Fibroblast of skin of abdomen (primary cell): ENCODE measurements at regions not wholly inside any gene's neighbourhood (a gene's known extent, or its start where the extent isn't known, plus 50 kb on each side); places are given as distances from the start of the nearest gene placed in this dataset.

Source experiments
- DNase-seq: peaks from one replicate; pipeline ENCODE4 v3.0.0-alpha.2; 2013

DNA sequence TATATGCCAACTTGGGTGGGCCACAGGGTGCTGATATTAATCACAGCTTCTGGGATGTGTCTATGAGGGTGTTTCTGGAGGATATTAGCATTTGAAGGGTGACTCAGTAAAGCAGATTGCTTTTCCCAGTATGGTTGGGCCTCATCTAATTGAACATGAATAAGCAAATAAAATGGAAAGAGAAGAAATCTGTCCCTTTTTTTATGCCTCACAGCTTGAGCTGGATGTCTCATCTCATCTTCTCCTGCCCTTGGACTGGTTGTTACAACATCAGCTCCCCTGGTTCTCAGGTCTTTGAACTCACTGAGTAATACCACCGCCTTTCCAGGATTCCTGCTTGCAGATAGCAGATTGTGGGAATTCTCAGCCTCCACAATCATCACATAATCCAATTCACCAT, 1149.2 kb downstream of the PCDH18 start:
- peak; percentile 9 for DNase-seq

DNA sequence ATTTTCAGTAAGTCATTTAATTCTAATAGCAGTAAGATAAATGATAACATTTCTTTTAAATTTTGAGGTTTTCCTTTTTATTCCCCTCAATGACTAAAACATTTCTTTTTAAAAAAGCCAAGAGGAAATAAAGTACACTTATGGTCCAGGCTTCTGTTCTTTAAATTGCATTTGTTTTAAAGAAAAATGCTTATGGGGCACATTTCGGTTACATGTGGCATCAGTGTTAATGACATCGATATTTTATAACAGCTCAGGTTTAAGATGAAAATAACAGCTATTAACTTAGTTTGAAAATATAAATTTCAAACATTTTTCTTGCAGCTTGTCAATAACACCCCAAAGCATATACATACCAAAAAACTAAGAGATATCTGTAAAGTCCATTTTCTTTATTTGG, 1161.1 kb downstream of the PCDH18 start:
- no peak for DNase-seq

DNA sequence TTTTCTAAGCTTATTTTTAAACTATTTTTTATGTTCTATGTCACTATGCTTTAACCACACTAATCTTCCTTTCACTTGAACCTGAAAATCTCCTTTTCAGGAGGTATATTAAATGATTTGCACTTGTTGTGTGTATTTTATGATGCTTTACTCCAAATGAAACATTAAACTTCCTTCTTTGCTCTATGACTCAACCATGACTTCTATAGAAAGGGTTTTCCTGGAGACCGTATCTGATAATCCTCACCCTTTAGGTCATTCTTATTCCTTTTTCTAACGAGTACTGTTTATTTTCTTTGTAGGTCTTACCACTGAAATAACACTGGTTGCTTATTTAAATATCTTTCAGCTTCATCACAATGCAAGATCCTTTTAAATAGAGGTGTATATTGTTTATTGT, 1163.2 kb downstream of the PCDH18 start:
- DNase-seq = no peak

DNA sequence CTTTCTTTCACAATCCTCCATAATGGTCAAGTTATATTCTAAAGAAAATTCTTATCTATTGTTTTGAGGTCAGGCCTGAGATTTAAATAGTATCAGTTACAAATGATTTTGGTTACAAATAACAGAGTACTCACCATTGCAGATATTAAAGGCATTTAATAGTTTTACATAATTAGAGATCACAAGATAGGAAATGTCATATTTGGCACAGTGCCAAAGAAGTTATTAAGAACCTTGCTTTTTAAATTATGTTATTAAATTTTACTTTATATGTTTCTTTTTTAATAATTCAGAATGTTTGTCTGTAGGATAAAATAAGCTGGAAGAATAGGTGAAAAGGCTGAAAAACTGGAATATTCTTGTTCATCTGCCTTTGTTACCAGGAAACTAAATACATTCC, 1174.7 kb downstream of the PCDH18 start:
- DNase-seq = no peak

DNA sequence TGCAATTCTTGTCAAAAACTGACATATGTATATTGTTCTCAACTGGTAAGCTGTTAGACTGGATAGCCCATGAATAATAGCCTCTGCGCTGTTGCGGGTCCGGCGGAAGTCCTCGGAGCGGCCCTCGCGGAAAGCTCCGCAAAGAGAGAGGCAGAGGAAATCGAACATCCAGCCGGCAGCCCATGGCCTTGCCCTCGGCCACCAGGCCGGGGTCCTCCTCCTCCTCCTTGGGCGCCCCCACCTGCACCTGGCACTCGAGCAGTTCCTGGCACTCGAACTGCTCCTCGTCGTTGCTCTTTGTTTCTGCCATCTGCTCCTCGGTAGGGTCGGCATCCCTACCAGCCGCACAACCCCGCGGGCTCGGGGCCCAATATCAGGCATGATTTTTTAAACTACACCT, 1176.3 kb downstream of the PCDH18 start:
- DNase-seq = no peak

DNA sequence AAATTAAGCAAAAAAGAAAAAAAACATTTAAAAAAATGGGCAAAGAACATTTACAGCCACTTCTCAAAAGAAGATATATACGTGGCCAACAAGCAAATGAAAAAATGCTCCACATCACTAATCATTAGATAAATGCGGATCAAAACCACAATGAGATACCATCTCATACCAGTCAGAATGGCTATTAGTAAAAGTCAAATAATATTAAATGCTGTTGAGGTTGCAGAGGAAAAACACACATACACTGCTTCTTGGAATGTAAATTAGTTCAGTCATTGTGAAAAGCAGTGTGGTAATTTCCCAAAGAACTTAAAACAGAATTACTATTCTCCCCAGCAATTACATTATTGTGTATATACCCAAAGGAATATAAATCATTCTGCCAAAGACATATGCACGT, 1189.0 kb downstream of the PCDH18 start:
- DNase-seq = no peak

DNA sequence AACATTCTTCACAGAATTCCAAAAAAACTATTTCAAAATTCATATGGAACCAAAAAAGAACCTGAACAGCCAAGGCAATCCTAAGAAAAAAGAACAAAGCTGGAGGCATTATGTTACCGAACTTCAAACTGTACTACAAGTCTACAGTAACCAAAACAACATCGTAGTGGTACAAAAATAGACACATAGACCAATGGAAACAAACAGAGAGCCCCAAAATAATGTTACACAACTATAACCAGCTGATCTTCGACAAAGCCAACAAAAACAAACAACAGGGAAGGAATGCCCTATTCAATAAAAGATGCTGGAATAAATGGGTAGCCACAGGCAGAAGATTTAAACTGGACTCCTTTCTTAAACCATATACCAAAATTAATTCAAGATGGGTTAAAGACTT, 1189.6 kb downstream of the PCDH18 start:
- DNase-seq = no peak

DNA sequence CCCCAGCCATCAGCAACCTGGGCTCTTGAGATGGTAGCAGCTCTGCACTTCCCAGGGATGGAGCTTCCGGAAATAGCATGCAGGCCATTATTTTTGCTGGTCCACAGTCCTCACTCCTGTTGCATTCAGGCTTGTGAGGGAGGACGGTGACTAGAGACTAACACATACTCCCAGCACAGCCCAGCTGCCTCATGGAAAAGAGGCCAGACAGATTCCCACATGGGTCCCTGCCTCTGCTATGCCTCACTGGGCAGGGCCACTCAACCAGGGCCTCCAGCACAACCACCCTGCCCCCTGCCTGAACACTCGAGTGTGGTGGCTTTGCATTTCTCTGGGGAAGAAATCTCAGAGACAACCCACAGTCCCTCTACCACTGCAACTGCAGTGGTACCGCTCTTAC, 1195.1 kb downstream of the PCDH18 start:
- no peak for DNase-seq

DNA sequence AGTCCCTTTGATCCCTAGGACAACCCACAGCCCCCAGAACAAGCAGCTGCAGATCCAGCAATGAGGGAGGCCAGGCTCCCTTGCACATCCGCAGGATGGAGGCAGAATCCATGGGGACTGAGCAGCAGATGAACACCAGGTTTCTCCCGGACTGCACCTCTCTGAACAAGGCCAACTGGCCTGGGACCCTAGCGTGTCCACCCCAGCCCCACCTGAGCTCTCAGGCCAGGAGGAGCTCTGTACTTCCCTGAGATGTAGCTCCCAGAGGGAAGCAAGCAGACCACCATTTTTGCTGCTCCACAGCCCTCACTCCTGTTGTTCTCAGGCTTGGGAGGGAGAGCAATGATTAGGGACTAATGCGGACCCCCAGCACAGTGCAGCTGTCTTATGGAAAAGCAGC, 1195.8 kb downstream of the PCDH18 start:
- no peak for DNase-seq

DNA sequence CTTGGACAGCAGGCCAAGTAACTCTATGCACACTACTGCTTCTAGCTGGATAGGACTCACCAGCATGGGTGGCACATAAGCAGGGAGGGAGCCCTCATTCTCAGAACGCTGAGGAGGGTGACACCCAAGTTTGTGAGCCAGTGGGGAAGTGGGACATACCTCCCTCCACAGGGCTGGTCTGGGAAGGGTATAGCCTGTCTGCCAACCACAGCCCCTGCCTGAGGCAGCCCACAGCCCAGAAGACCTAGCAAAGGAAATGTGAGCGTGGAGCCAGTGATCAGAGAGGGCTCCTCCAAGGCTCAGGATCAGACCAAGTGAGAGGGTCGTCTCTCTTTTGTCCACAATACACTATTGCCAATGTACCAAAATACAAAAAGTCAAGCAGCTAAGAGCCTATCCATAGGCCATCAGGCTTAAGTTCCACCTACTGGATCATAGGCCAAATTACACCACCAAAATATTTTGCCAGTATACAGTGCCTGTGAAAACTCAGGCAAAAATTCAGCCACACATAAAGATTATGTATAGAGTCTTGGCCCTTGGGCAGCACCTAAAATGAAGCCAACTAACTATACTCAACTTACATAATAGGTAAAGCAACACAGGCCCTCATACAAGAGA, 1203.1 kb downstream of the PCDH18 start:
- DNase-seq = no peak

DNA sequence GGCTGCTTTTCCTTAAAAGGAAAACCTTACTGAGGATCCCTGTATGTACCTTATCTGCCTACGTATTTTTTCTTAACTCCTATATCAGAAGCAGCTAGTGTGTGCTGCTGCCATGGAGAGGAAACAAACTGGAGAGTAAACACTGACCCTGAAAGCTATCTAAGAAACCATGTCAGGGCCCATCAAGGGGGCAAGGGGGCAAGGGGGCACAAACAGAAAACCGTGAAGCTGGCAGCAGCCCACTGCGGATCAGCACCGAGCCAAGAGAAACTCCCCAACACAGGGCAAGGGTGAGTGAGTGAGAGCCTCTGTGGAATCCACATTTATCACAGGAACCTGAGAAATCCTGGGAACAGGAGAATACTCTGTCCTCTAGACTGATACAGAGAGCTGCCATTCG, 1204.2 kb downstream of the PCDH18 start:
- no peak for DNase-seq

DNA sequence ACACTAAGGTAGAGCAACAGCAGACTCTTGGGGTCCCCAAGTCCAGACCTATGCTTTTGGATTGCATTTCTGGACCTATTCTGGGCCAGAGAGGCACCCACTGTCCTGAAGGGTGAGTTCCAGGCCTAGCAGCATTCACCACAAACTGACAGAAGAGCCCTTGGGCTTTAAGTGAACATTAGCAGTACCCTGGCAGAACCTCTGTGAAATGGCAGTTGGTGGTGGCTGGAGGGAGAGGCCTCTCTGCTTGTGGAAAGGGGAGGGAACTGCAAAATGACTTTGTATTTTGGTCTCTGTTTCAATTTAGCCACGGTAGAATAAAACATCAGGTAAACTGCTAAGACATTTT, 1211.9 kb downstream of the PCDH18 start:
- no peak for DNase-seq

DNA sequence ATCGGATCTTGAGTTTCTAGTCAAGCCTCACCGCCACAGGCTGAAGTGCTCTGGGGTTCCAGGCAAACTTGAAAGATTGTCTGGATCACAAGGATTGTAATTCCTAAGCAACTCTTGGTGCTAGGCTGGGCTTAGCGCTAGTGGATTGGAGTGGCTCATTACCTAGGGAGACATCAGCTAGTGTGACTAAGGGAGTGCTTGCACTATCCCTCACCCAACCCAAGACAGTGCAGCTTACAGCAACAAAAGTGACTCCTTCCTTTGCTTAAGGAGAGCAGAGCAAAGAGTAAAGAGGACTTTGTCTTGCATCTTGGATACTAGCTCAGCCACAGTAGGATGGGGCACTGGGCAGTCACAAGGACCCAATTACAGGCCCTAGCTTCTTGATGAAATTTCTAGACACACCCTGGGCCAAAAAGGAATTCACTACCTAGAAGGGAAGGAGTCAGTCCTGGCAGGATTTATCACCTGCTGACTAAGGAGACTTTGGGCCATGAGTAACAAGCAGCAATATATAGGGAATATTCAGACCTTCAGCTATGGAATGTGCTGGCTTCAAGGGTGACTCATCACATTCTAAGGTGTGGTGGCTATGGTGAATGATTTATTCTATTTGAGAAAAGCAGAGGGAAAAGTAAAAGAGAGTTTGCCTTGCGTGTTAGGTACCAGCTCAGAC, 1212.4 kb downstream of the PCDH18 start:
- DNase-seq = peak; percentile 42

DNA sequence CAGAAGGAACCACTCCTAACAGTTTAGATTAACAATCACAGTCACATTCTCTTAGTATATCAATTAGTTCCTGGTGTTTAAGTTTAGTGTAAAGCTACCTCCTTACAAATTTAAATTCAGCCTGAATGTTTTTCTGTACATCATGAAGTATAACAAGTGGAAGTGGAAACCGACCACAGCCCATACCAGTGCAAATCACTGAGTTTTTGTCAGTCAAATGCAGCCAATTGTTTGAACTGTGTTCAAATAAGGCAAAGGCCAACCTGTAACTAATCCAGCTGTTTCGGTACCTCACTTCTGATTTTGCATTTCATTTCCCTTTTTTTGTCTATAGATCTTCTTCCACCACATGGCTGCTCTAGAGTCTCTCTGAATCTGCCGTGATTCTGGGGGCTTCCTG, 1215.3 kb downstream of the PCDH18 start:
- DNase-seq = no peak

DNA sequence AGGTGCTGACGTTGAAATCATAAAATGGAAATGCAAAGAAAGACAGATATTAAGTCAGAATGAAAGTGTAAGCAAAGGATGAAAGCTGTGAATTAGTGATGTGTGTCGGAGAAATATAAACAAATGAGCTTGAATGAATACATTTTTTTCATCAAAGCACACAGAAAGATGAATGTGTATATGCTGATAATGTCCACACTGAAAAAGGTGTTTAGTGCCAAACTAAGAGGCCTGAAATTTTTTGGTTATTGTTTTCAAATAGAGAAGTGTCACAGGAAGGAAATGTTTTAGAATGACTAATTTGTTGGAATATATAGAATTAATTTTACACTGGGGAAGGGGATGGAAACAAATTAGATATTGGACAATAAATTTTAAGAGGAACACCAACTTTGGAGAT, 1217.6 kb downstream of the PCDH18 start:
- no peak for DNase-seq

DNA sequence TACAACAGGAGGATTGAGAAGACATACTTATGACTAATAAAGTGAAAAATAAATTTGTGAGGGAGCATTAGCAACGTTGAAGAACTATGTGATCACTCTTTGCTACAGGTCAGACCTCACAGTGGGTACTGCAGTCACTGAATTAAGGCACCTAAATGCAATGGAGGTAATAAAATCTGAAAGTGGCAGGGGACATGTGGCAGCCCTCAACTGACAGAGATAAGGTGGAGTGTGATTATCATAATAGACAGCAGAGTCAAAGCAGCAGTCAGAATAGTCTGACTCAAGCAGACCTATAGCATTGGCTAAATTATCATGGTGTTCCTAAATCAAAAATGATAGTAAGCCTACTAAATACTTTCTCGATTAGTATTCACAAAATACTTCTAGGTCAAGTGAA, 1220.5 kb downstream of the PCDH18 start:
- no peak for DNase-seq

DNA sequence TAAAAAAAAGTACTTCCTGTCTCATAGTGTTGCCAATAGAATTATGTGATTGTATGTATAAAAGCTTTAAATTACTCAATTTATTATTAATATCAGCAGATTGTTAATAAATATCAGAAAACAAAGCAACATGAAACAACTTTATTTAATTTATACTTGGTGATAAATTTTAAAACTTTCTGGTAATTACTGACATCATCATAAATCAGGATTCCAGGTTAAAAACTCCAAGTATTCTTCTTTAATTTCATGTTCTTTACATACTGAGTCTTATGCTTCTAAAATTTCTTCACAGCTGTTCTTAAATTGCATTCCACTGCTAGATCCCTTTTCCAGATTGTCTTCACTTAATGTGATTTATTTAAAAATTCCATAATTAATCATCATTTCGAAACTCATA, 1224.5 kb downstream of the PCDH18 start:
- no peak for DNase-seq

DNA sequence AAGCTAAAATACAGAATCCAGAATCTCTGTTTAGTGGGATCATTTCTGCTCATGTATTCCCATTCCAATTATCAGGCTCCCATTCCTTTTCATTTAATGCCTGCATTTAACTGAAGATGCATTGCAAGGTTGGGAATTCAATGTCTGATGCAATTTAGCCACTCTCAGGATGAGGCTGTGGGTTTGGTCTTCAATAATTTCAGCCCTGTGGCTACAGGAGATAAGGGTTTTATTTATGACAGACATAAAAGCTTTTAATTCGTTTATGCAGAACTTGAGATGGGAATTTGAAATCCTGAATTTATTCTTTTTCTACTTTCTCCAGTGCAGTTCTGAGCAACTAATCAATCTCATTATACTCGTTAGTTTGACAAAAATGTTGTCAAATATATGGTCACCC, 1225.9 kb downstream of the PCDH18 start:
- DNase-seq = no peak

DNA sequence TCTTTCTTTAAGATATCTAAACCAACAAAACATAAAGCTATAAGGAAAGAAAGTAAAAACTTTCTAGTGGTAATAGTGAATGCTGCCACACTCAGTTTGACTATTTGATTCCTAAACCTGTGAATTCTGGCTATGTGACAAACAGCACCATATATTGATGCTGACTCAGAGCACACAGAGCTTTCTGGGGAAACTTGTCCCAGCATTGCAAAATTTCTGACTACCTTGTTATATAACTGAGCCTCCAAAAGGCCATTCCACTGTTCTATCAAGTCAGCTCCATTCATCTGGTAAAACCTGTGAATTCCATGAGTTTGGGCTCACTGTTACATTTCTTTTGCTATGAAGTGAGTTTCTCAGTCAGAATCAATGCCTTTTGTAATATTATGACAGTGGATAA, 1229.7 kb downstream of the PCDH18 start:
- no peak for DNase-seq

DNA sequence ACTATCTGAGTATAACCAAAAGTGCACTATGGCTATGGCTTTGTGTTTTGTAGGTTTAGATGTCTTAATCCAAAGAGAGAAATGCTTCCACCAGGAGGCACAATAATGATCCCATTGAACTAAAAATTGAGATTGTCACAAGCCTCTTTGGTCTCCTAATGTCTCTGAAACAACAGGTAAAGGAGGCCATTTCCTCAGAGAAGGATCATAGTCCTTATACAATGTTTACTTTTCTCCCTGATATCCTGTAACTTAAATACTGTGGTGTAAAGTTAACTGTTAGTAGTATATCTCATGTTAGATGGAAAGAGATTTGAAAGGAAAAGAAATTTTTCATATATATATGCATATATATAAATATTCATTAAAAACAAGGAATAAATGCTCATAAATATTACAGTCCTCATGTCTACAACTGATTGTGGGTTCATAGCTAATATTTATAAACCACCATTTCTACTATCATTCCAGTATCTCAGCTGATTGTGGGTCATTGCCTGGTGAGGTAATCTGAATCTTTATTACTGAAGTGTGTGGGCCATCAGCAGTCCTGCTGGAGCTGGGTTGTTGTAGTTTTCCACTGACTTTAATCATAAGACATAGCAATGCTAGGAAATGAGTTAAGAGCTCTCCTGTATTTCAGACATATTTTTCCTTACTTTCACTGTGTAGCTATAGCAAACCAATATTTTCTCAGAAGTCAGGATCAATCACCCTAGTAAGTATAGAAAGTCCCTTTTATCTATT, 1230.4 kb downstream of the PCDH18 start:
- DNase-seq = no peak

DNA sequence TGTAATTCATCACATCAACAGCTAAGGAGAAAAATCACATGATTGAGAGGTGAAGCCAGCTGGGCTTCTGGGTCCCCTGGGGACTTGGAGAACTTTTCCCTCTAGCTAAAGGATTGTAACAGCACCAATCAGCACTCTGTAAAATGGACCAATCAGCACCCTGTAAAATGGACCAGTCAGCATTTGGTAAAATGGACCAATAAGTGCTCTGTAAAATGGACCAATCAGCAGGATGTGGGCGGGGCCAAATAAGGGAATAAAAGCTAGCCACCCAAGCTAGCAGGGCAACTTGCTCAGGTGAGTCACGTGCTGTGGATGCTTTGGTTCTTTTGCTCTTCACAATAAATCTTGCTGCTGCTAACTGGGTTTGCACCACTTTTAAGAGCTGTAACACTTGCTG, 1248.3 kb downstream of the PCDH18 start:
- no peak for DNase-seq

DNA sequence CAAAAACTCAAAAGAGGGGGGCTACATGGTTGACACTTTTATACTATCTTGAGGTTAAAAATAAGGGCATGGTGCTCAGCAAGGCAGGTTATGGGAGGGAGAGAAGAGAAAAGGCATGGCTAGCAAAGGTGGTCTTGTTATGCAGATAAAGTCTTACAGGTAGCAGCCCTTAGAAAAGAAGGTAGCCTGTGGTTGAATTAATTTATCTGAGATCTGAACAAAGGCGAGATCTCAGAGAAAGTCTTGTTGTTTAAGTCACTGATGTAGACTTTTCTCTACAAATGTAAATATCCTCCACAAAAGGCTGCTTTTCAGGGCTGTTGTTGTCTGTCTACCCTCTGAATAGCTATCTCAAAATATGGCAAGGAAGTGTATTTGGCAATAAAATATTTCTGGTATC, 1250.4 kb downstream of the PCDH18 start:
- no peak for DNase-seq

DNA sequence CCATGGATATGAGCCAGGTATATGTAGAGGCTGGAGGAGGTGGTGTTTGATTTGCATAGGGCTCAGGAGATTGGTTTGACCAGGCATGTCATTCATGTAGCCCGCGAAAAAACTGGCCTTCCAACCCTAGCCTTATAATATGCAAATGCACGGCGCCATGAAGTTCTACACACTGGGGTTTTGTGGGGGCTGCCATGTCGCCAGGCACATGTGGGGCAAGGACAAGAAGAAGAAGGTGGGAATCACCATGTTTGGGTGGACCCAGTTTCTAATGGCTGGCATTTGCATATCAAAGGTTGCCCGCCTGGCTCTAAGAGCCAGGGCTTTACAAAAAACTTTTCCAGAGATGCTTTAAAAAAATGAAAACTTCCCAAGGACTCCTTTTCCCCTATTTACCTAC, 1251.0 kb downstream of the PCDH18 start:
- DNase-seq = no peak

DNA sequence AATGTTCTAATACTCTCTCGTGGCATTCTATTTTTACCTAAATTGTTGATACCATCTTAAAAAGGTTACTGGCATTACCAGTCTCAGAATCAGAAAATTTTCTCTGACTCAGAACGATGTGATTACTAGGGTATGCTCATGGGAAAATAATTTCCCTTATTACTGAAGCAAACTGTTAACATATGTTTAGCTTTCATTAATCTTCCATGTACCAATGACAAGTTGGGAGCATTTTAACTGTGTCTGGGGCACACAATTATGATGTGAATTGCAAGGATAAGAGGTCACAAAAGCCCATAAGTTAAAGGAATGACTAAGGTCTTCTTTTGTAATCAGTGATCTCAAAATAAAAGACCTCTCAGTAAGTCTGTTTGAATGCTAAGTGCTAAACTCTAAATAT, 1254.6 kb downstream of the PCDH18 start:
- DNase-seq = peak; percentile 14
